ENCODE measurements at regions not wholly inside any gene's neighbourhood (a gene's known extent, or its start where the extent isn't known, plus 50 kb on each side); places are given as distances from the start of the nearest gene placed in this dataset.
"Not testable (repeated sequence)": the region's sequence is repeated elsewhere in the genome, so short reads cannot be mapped to it uniquely, and the experiment has no call there.

DNA sequence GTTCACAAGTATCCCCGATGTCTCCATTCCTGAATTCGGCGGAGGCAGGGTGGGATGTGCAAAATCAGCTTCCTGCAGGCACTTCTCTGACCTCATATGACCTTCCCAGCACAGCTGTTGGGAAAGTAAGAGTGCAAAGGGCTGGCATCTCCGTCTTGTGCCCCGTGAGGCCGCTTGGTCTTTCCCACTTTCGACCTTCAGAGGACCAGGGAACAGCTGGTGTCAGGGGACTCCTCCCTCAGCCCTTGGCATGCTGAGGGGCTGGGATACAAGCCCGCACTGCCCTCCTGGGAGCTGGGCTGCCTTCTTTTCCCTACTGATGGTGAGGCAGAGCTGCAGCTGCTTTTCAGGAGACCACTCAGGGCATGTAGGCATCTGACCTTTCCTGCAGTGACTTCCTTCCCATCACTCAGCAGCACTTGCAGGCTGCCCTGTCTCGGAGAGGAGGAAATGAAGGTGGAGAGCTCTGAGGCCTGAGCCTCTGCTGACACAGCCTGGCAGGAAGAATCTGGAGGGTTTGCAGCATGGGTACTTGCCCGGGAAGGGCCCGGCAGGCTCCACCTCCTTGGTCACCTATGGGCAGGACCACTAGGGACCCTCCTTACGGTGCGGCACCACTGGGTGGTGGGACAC lies 277.2 kb upstream of the HS6ST1 start:
- H3K4me2 ChIP-seq (ENCODE audit: low read depth, low read length, poor library complexity, severe bottlenecking): no peak overlapping the region
- H4K20me1 ChIP-seq (ENCODE audit: low read depth, low read length): no peaks in the 10 kb centered on the region

DNA sequence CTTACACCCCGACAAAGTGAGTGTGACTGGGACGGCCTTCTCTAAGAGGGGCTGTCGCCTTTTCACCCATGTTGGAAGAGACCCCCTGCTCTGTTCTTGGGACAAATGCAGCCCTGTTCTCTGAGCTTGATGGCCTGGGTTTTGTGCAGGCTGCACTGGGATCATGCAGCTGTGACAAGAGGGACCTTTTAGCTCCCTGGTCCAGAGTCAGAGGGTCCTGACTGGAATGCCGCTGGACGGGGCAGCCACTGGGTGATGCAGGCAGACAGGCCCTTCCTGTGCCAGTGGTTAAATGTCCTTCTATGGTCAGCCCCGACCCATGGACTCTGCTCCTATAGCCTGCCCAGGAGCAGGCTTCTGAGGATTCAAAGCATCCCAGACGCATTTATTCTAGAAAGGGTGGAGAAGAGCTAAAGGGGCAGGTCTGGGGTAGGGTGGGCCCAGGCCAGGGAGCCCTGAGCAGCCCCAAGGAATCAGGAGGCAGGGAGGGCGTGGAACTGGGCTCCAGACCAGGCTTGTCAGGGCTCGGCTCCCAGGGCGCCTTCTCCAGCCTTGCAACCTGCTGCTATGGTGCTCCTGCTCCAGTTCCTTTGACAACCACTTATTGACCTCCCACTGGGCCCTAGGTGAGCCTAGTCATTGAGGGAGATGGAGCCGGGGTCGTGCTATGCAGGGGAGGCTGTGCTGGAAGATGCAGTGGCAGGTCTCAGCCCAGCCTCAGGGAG lies 277.9 kb upstream of the HS6ST1 start:
- H3F3A ChIP-seq (ENCODE audit: insufficient read depth): no peaks in the 10 kb centered on the region
- no peaks in the 10 kb centered on the region for H3K79me2 ChIP-seq (ENCODE audit: insufficient read depth, low read length)
- no peaks in the 10 kb centered on the region for H3K36me3 ChIP-seq (ENCODE audit: low read length)
- no peak overlapping the region for H3K9ac ChIP-seq (ENCODE audit: low read length)
- H3K9me3 ChIP-seq (ENCODE audit: insufficient read depth, low read length): no peaks in the 10 kb centered on the region
- H3K9me2 ChIP-seq (replicated peaks; ENCODE audit: insufficient read depth, low read length): no peaks in the 10 kb centered on the region
- H2AFZ ChIP-seq (ENCODE audit: low read depth, low read length, severe bottlenecking): no peak overlapping the region
- H3K27ac ChIP-seq (ENCODE audit: low read depth, low read length): no peak overlapping the region
- no peak for TF ChIP-seq EZH2phosphoT487 (conservative IDR thresholded peaks at IDR 0.05; ENCODE audit: low read length)
- TF ChIP-seq, protein P1, sequence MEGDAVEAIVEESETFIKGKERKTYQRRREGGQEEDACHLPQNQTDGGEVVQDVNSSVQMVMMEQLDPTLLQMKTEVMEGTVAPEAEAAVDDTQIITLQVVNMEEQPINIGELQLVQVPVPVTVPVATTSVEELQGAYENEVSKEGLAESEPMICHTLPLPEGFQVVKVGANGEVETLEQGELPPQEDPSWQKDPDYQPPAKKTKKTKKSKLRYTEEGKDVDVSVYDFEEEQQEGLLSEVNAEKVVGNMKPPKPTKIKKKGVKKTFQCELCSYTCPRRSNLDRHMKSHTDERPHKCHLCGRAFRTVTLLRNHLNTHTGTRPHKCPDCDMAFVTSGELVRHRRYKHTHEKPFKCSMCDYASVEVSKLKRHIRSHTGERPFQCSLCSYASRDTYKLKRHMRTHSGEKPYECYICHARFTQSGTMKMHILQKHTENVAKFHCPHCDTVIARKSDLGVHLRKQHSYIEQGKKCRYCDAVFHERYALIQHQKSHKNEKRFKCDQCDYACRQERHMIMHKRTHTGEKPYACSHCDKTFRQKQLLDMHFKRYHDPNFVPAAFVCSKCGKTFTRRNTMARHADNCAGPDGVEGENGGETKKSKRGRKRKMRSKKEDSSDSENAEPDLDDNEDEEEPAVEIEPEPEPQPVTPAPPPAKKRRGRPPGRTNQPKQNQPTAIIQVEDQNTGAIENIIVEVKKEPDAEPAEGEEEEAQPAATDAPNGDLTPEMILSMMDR (IDR thresholded peaks at IDR 0.05; ENCODE audit: insufficient read depth, low read length, poor library complexity, severe bottlenecking): no peak
- no peak overlapping the region for H3K4me2 ChIP-seq (ENCODE audit: low read depth, low read length, poor library complexity, severe bottlenecking)
- H3K4me3 ChIP-seq (ENCODE audit: insufficient read depth, low read length, poor library complexity, severe bottlenecking): no peak overlapping the region
- no peaks in the 10 kb centered on the region for H3K27me3 ChIP-seq (ENCODE audit: low read length)
- H4K20me1 ChIP-seq (ENCODE audit: low read depth, low read length): no peaks in the 10 kb centered on the region

More for the DNA sequence above, 277.2 kb upstream of the HS6ST1 start:
- no peak overlapping the region for H2AFZ ChIP-seq (ENCODE audit: low read depth, low read length, severe bottlenecking)
- H3K9me2 ChIP-seq (replicated peaks; ENCODE audit: insufficient read depth, low read length): no peaks in the 10 kb centered on the region
- no peaks in the 10 kb centered on the region for H3K79me2 ChIP-seq (ENCODE audit: insufficient read depth, low read length)
- H3K4me3 ChIP-seq (ENCODE audit: insufficient read depth, low read length, poor library complexity, severe bottlenecking): no peak overlapping the region
- H3F3A ChIP-seq (ENCODE audit: insufficient read depth): no peaks in the 10 kb centered on the region
- no peaks in the 10 kb centered on the region for H3K9me3 ChIP-seq (ENCODE audit: insufficient read depth, low read length)
- TF ChIP-seq, protein P1 (IDR thresholded peaks at IDR 0.05; ENCODE audit: insufficient read depth, low read length, poor library complexity, severe bottlenecking): no peak
- TF ChIP-seq EZH2phosphoT487 (conservative IDR thresholded peaks at IDR 0.05; ENCODE audit: low read length): no peak
- H3K36me3 ChIP-seq (ENCODE audit: low read length): no peaks in the 10 kb centered on the region
- no peaks in the 10 kb centered on the region for H3K27me3 ChIP-seq (ENCODE audit: low read length)
- H3K27ac ChIP-seq (ENCODE audit: low read depth, low read length): no peak overlapping the region
- no peak overlapping the region for H3K9ac ChIP-seq (ENCODE audit: low read length)

DNA sequence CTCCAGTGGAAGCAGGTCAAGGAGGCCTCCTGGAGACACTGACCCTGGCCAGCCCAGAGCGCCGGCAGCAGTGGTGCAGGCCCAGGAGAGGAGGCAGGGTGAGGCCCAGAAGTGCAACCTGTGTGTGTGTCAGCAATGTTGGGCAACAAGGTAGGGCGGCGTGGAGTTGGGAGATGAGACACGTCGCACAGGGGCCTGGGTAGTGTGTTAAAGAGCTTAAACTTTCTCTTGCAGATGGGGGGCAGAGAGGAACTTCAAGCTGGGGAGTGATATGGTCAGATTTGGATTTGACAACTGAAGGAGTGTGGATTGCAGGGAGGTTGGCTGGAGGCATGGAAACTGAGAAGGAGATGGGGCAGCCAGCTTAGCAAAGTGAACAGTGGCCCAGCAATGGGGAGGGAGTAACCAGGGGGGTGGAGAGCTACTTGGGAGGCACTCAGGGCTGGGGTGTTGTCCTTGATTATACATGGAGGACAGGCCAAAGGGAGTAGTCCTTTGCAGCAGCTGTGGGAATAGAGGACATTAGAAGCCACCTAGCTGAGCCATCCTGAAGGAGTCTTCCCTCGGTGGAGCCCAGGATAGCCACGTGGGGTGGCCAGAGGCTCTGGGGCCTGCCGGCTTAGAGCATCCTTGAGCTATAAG lies 278.6 kb upstream of the HS6ST1 start:
- H3K9me3 ChIP-seq (ENCODE audit: insufficient read depth, low read length): no peaks in the 10 kb centered on the region
- no peak overlapping the region for H3K4me3 ChIP-seq (ENCODE audit: insufficient read depth, low read length, poor library complexity, severe bottlenecking)
- no peaks in the 10 kb centered on the region for H3K79me2 ChIP-seq (ENCODE audit: insufficient read depth, low read length)
- no peak overlapping the region for H2AFZ ChIP-seq (ENCODE audit: low read depth, low read length, severe bottlenecking)
- H3K36me3 ChIP-seq (ENCODE audit: low read length): no peaks in the 10 kb centered on the region
- H4K20me1 ChIP-seq (ENCODE audit: low read depth, low read length): no peaks in the 10 kb centered on the region
- H3K9me2 ChIP-seq (replicated peaks; ENCODE audit: insufficient read depth, low read length): no peaks in the 10 kb centered on the region
- no peak overlapping the region for H3K9ac ChIP-seq (ENCODE audit: low read length)
- no peaks in the 10 kb centered on the region for H3K27me3 ChIP-seq (ENCODE audit: low read length)
- H3F3A ChIP-seq (ENCODE audit: insufficient read depth): no peaks in the 10 kb centered on the region
- TF ChIP-seq EZH2phosphoT487 (conservative IDR thresholded peaks at IDR 0.05; ENCODE audit: low read length): no peak
- TF ChIP-seq, protein P1 (IDR thresholded peaks at IDR 0.05; ENCODE audit: insufficient read depth, low read length, poor library complexity, severe bottlenecking): no peak
- H3K27ac ChIP-seq (ENCODE audit: low read depth, low read length): no peak overlapping the region
- no peak overlapping the region for H3K4me2 ChIP-seq (ENCODE audit: low read depth, low read length, poor library complexity, severe bottlenecking)

GRCh38 chr2:128598260-128598659 lies 279.6 kb upstream of the HS6ST1 start:
- not testable (repeated sequence) for H3K4me3 ChIP-seq (ENCODE audit: insufficient read depth, low read length, poor library complexity, severe bottlenecking); H3K9me2 ChIP-seq (replicated peaks; ENCODE audit: insufficient read depth, low read length); H3K27ac ChIP-seq (ENCODE audit: low read depth, low read length); H4K20me1 ChIP-seq (ENCODE audit: low read depth, low read length); H3K79me2 ChIP-seq (ENCODE audit: insufficient read depth, low read length); H2AFZ ChIP-seq (ENCODE audit: low read depth, low read length, severe bottlenecking); H3K9ac ChIP-seq (ENCODE audit: low read length); H3K9me3 ChIP-seq (ENCODE audit: insufficient read depth, low read length); H3F3A ChIP-seq (ENCODE audit: insufficient read depth); H3K27me3 ChIP-seq (ENCODE audit: low read length); H3K36me3 ChIP-seq (ENCODE audit: low read length); H3K4me2 ChIP-seq (ENCODE audit: low read depth, low read length, poor library complexity, severe bottlenecking)
